BLaER1 (cell line): ENCODE measurements at regions not wholly inside any gene's neighbourhood (a gene's known extent, or its start where the extent isn't known, plus 50 kb on each side); places are given as distances from the start of the nearest gene placed in this dataset.

Experiments used
- H3K27ac ChIP-seq: shearing (Covaris generic); formaldehyde crosslinking; 2 replicates; pipeline ENCODE4 v1.8.1; 2022
- H3K27me3 ChIP-seq: shearing (Covaris generic); formaldehyde crosslinking; 2 replicates; pipeline ENCODE4 v1.8.1; 2022
- H3K36me3 ChIP-seq: shearing (Covaris generic); formaldehyde crosslinking; 2 replicates; pipeline ENCODE4 v1.8.1; 2022
- H3K4me1 ChIP-seq: shearing (Covaris generic); formaldehyde crosslinking; 2 replicates; pipeline ENCODE4 v1.8.1; 2022
- H3K4me2 ChIP-seq: shearing (Covaris generic); formaldehyde crosslinking; 2 replicates; pipeline ENCODE4 v1.8.1; 2022
- H3K4me3 ChIP-seq: shearing (Covaris generic); formaldehyde crosslinking; 2 replicates; pipeline ENCODE4 v1.8.1; 2022
- H3K9ac ChIP-seq: shearing (Covaris generic); formaldehyde crosslinking; 2 replicates; pipeline ENCODE4 v1.8.1; 2022
- H3K9me3 ChIP-seq: shearing (Covaris generic); formaldehyde crosslinking; 2 replicates; pipeline ENCODE4 v1.8.1; 2022
- H4K20me1 ChIP-seq: shearing (Covaris generic); formaldehyde crosslinking; 2 replicates; pipeline ENCODE4 v1.8.1; 2022
- Cebpa-rat ChIP-seq: shearing (Covaris generic); IDR thresholded peaks from 2 replicates; pipeline ENCODE4 v1.8.1; 2022

GRCh38 chr6:148273962-148274752 lies 68.5 kb upstream of the SASH1 start:
- Histone ChIP-seq H3K9ac (no peak overlapping the region), H4K20me1 (no peaks in the 10 kb centered on the region), H3K27ac (no peak overlapping the region), H3K4me3 (no peak overlapping the region), H3K4me1 (no peaks in the 10 kb centered on the region), H3K27me3 (no peaks in the 10 kb centered on the region), H3K36me3 (no peaks in the 10 kb centered on the region), H3K4me2 (no peak overlapping the region), H3K9me3 (no peaks in the 10 kb centered on the region)
- TF ChIP-seq Cebpa-rat, result no peak

GRCh38 chr6:148274809-148275208 lies 67.8 kb upstream of the SASH1 start:
- Histone ChIP-seq H3K4me1 (no peaks in the 10 kb centered on the region), H3K36me3 (no peaks in the 10 kb centered on the region), H3K27ac (no peak overlapping the region), H4K20me1 (no peaks in the 10 kb centered on the region), H3K4me2 (no peak overlapping the region), H3K9ac (no peak overlapping the region), H3K9me3 (no peaks in the 10 kb centered on the region), H3K27me3 (no peaks in the 10 kb centered on the region), H3K4me3 (no peak overlapping the region)
- TF ChIP-seq Cebpa-rat, result no peak

GRCh38 chr6:148285205-148285604 lies 57.4 kb upstream of the SASH1 start:
- Histone ChIP-seq H3K36me3 (no peaks in the 10 kb centered on the region), H3K9me3 (no peaks in the 10 kb centered on the region), H3K4me2 (no peak overlapping the region), H3K27me3 (no peaks in the 10 kb centered on the region), H3K9ac (no peak overlapping the region), H3K4me3 (no peak overlapping the region), H3K4me1 (no peaks in the 10 kb centered on the region), H3K27ac (no peak overlapping the region), H4K20me1 (no peaks in the 10 kb centered on the region)
- TF ChIP-seq Cebpa-rat, result no peak

GRCh38 chr6:148286563-148286962 lies 56.1 kb upstream of the SASH1 start:
- H3K4me3 ChIP-seq, result no peak overlapping the region
- H4K20me1 ChIP-seq, result no peaks in the 10 kb centered on the region
- H3K27ac ChIP-seq, result no peak overlapping the region
- H3K27me3 ChIP-seq, result no peaks in the 10 kb centered on the region
- H3K36me3 ChIP-seq, result no peaks in the 10 kb centered on the region
- TF ChIP-seq Cebpa-rat, result no peak
- no peaks in the 10 kb centered on the region for H3K4me1 ChIP-seq
- H3K9me3 ChIP-seq, result no peaks in the 10 kb centered on the region
- H3K9ac ChIP-seq, result no peak overlapping the region
- H3K4me2 ChIP-seq, result no peak overlapping the region

GRCh38 chr6:148287623-148288333 lies 54.9 kb upstream of the SASH1 start:
- H3K27ac ChIP-seq, result no peak overlapping the region
- H3K9ac ChIP-seq, result no peak overlapping the region
- no peaks in the 10 kb centered on the region for H4K20me1 ChIP-seq
- H3K4me3 ChIP-seq, result no peak overlapping the region
- H3K36me3 ChIP-seq, result no peaks in the 10 kb centered on the region
- TF ChIP-seq Cebpa-rat, result no peak
- H3K4me2 ChIP-seq, result no peak overlapping the region
- H3K27me3 ChIP-seq, result no peaks in the 10 kb centered on the region
- no peaks in the 10 kb centered on the region for H3K9me3 ChIP-seq
- H3K4me1 ChIP-seq, result no peaks in the 10 kb centered on the region

- Histone ChIP-seq H4K20me1 (no peaks in the 10 kb centered on the region), H3K27ac (no peak overlapping the region), H3K4me1 (no peaks in the 10 kb centered on the region), H3K4me2 (no peak overlapping the region), H3K27me3 (no peaks in the 10 kb centered on the region), H3K4me3 (no peak overlapping the region), H3K9me3 (no peaks in the 10 kb centered on the region), H3K9ac (no peak overlapping the region), H3K36me3 (no peaks in the 10 kb centered on the region)
- no peak for TF ChIP-seq Cebpa-rat
Observed at GRCh38 chr6:148288541-148288940, 54.1 kb upstream of the SASH1 start.

- Histone ChIP-seq H3K27me3 (no peaks in the 10 kb centered on the region), H3K27ac (no peak overlapping the region), H3K4me2 (no peak overlapping the region), H3K36me3 (no peaks in the 10 kb centered on the region), H3K4me1 (no peaks in the 10 kb centered on the region), H3K9ac (no peak overlapping the region), H3K4me3 (no peak overlapping the region), H4K20me1 (no peaks in the 10 kb centered on the region), H3K9me3 (no peaks in the 10 kb centered on the region)
- no peak for TF ChIP-seq Cebpa-rat
Observed at GRCh38 chr6:148289153-148289552, 53.5 kb upstream of the SASH1 start.

- Histone ChIP-seq H3K4me1 (no peaks in the 10 kb centered on the region), H3K9me3 (no peaks in the 10 kb centered on the region), H3K27ac (no peak overlapping the region), H3K4me3 (no peak overlapping the region), H4K20me1 (no peaks in the 10 kb centered on the region), H3K4me2 (no peak overlapping the region), H3K27me3 (no peaks in the 10 kb centered on the region), H3K36me3 (no peaks in the 10 kb centered on the region), H3K9ac (no peak overlapping the region)
- TF ChIP-seq Cebpa-rat, result no peak
Observed at GRCh38 chr6:148291876-148292275, 50.8 kb upstream of the SASH1 start.
